GM18868 (cell line): ENCODE measurements at regions not wholly inside any gene's neighbourhood (a gene's known extent, or its start where the extent isn't known, plus 50 kb on each side); places are given as distances from the start of the nearest gene placed in this dataset.
"Not testable (repeated sequence)": the region's sequence is repeated elsewhere in the genome, so short reads cannot be mapped to it uniquely, and the experiment has no call there.

ENCODE experiments used
- ATAC-seq: cut with Tn5 transposase; IDR thresholded peaks from one replicate; pipeline ENCODE4 v1.9.1; 2021; ENCODE audit warnings: mild to moderate bottlenecking, moderate library complexity; ENCODE audit not compliant: unreplicated experiment

DNA sequence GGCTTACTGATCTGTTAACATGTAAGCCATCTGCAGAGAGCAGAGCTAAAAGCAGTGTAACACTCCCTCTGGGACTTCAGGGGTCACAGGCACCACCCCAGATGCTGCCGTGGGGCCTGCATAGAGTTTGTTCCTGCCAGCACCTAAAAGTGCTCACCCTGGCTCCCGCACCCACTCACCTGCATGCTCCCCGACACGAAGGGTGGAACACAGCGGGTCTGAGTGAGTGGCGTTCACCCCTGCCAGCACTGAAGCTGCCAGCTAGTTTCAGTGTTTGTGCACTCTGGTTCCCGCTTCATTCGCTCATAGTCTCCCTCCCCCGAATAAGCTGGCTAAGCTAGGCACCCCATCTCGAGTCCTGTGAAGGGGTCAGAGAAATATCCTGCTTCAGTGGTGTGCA is 1681.0 kb downstream of the NCAM2 start:
- no peak for ATAC-seq

GRCh38 chr21:22691658-22692057 is 1693.4 kb downstream of the NCAM2 start:
- ATAC-seq: no peak

DNA sequence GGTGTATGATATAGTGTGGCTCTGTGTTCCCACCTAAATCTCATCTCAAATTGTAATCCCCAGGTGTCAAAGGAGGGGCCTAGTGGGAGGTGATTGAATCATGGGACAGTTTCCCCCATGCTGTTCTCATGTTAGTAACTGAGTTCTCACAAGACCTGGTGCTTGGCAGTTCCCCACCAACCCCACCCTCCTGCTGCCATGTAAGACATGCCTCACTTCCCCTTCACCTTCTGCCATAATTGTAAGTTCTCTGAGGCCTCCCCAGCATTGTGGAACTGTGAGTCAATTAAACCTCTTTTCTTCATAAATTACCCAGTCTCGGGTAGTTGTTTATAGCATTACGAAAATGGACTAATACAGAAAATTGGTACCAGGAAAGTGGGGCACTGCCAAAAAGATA is 1705.3 kb downstream of the NCAM2 start:
- ATAC-seq: no peak

GRCh38 chr21:22710721-22711120 is 1712.5 kb downstream of the NCAM2 start:
- ATAC-seq: no peak

- ATAC-seq: no peak
Measured at GRCh38 chr21:22711636-22712035, 1713.4 kb downstream of the NCAM2 start.

- no peak for ATAC-seq
Measured at GRCh38 chr21:22725436-22725835, 1727.2 kb downstream of the NCAM2 start.

DNA sequence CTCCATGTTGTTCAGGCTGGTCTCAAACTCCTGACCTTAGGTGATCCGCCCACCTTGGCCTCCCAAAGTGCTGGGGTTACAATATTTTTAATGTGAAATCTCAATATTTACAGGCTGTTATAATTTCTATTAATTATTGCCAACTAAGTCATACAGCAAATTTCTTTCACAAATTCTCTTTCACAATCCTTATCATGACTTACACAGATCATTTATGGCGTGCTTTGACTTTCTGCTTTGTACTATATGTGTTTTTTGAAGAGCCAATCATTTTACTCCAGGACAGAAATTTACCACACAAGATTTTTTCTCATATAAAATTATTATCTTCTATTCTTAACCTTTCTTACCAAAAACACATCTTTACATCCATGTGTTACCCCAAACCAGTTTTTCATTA is 1729.9 kb downstream of the NCAM2 start:
- ATAC-seq: no peak

DNA sequence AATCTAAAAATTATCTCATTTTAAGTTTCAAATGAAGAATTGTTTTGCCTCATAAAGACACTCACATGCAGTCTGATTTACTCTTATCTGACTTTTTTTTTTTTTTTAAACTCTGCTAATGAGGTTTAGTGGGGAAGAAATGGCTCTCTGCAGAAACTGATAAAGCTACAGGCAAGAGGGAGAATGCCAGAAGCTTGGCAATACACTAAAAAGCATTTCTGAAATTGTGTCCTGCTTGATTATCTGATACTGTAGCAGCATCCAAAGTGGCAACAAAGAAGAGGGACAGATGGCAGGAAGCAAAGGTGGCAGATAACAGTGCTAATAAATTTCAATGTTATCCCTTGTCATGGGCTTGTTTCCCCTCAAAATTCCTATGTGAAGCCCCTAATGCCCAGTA is 1744.9 kb downstream of the NCAM2 start:
- no peak for ATAC-seq

- no peak for ATAC-seq
Measured at GRCh38 chr21:22754746-22755145, 1756.5 kb downstream of the NCAM2 start.

DNA sequence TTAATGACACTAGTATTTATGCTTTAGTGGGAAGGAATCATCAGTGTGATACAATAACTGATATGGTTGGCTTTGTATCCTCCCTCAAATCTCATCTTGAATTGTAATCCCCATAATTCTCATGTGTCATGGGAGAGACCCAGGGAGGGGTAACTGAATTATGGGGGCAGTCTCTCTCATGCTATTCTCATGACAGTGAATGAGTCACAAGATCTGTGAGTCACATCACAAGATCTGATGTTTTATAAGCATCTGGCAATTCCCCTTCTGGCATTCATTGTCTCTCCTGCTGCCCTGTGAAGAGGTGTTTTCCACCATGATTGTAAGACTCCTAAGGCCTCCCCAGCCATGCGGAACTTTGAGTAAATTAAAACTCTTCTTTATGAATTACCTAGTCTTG is 1760.3 kb downstream of the NCAM2 start:
- ATAC-seq: no peak

DNA sequence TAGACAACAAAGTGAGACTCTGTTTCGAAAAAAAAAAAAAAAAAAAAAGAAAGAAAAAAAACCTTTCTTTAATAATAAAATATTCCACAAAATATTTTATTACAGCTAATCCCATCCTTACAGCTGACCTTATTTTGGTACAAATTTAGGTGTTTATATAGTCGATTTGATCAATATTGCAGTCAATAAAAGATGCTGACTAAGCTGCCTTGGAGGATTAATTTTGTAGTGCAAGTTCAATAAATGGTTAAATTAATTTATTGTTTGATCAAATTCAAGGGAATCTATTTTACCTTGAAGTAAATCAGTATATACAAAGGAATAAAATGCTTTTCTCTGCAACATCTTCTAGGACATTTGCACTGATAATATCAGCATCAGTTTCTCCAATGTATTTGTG is 1764.3 kb downstream of the NCAM2 start:
- ATAC-seq: no peak

DNA sequence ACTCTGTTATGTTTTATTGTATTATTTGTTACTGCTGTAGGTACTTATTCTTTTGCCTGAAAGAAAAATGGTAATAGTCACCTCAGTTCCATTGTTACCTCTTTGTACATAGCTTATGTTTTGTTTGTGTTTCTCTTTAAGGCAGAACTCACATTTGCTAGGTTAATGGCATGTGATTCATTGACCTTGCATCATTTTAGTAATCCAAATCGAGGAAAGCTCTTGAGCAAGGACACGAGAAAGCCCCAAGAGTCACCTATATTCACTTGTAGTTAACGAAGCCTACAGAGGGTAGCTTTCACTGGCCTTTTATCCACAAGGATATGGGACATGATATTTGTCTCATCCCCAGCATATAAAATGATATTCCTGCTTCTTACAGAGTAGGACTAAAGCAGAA is 1765.2 kb downstream of the NCAM2 start:
- no peak for ATAC-seq

DNA sequence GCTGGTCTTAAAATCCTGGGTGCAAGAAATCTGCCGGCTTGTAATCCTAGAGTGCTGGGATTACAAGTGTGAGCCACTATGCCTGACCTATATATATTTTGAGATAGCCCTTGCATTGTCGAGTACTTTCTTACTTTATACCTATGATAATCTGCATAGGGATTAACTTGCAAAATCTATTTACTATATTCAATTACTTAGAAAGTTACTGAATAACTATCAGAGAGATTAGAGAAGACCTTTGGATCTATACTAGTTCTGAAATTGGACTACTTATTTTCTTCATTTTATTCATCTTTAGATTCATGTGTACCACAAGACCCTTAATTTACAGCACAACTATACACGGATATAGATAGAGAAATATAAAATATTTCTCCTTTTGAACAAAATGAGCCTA is 1766.0 kb downstream of the NCAM2 start:
- ATAC-seq: no peak

- no peak for ATAC-seq
Measured at GRCh38 chr21:22791376-22791775, 1793.2 kb downstream of the NCAM2 start.

DNA sequence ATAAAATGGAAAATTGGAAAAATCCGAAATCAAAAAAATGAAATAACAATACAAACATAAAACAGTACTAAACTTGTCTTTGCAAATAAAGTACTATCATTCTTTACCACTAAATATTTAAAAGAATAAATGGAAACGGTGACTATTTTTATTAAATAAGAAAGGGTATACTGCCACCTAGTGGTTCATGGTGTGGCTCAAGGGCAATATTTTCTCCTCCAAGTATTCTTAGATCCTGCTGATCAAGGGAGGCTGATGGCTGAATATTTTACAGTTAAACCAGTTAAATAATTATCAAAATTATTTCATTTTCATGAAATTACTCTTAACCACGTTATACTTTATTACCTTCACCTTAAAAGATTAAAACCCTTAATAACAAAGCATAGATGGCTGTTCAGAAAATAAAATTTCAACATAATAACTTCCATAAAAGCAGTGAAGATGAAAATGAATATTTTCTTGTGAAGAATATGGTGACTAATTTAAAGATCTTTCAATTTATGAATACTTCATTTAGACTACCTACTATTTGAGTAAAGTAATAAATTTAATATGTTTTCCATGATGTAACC is 1793.9 kb downstream of the NCAM2 start:
- peak; percentile 79 for ATAC-seq

GRCh38 chr21:22795091-22795490 is 1796.9 kb downstream of the NCAM2 start:
- no peak for ATAC-seq

GRCh38 chr21:22795644-22796043 is 1797.4 kb downstream of the NCAM2 start:
- no peak for ATAC-seq

DNA sequence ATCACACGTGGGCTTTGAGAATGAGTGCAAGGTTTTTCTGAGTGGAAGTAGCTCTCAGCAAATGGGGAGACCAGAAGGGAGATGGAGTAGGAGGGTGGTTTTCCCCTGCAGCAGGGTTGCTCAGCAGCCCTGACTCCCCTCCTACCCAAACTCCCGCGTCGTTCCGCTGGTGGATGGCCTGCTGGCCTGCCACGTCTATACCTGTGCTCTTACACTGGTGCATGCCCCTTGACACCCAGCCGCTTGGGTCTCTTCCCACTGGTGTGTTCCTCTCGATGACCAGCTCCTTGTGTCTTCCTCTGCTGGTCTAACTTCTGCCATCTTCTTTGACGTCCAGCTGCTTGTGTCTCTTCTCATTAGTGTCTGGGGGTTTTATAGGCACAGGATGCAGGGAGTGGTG is 1797.9 kb downstream of the NCAM2 start:
- no peak for ATAC-seq

- ATAC-seq: no peak
Measured at GRCh38 chr21:22804151-22804550, 1805.9 kb downstream of the NCAM2 start.

DNA sequence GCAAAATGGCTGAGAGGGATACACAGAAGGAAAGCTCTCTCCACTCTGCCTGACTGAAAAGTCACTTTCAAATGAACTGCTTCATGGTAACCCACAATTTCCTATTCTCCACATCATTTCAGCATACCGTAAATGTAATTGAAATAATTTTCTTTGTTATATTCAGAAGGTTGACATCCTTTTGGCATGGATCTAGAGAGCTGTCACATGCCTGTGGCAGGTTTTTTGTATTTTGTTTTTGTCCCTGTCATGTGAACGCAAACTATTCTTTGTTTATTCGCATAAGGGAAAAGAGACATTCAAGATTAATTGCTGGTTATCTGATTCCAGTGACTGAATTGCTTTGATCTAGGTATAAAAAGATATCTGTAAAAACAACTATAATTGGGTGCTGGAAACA is 1808.1 kb downstream of the NCAM2 start:
- no peak for ATAC-seq

- ATAC-seq: no peak
Measured at GRCh38 chr21:22813201-22813600, 1815.0 kb downstream of the NCAM2 start.

DNA sequence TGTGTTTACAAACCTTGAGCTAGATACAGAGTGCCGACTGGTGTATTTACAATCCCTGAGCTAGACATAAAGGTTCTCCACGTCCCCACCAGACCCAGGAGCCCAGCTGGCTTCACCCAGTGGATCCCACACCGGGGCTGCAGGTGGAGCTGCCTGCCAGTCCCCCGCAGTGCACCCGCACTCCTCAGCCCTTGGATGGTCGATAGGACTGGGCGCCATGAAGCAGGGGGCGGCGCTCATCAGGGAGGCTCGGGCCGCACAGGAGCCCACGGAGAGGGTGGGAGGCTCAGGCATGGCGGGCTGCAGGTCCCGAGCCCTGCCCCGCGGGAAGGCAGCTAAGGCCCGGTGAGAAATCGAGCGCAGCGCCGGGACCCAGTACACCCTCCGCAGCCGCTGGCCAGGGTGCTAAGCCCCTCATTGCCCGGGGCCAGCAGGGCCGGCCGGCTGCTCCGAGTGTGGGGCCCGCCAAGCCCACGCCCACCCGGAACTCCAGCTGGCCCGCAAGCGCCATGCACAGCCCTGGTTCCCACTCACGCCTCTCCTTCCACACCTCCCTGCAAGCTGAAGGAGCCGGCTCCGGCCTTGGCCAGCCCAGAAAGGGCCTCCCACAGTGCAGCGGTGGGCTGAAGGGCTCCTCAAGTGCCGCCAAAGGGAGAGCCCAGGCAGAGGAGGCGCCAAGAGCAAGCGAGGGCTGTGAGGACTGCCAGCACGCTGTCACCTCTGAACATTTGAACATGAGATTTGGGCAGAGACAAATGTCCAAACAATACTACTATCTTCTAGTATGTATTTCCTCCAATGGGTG is 1820.7 kb downstream of the NCAM2 start:
- not testable (repeated sequence) for ATAC-seq

DNA sequence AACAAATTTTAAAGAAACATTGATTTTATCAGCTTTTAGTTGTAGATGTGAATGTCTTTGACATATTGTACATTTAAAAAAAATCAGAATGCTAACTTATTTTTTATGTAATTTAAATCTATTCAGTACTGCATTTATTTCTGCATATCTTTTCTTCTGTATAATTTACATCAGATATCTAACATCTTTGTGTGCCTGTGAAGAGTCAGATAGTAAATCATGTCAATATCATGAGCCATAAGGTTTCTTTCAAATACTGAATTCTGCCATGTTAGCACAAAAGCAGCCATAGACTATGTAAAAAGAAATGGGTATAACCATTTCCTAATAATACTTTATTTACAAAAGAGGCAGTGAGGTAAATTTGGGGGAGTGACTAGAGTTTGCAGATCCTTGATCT is 1829.2 kb downstream of the NCAM2 start:
- no peak for ATAC-seq
